ENCODE measurements at regions not wholly inside any gene's neighbourhood (a gene's known extent, or its start where the extent isn't known, plus 50 kb on each side); places are given as distances from the start of the nearest gene placed in this dataset.

DNA sequence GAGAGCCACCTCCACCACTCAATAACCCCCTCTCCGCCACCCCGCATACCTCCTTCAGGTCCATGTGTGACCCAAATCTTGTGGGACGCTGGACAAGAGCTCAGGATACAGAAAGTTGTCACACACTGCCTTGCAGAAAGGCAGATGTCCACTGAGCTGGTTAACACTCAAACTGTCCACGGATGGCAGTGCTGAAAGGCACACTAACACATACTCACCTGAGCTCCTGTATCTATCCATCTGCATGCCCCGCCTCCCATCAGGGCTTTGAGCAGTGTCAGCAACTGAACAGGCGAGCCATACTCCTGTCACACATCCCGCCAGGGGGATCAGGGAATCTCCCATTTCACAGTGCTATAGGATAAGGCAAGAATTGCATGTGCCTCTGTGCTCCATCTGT is 642.0 kb downstream of the GALC start:
- Histone ChIP-seq H3K9ac (ENCODE audit: low read depth in 2 of 2, low read length in 2 of 2) (no peak overlapping the region), H3K36me3 (no peaks in the 10 kb centered on the region), H3K27ac (no peak overlapping the region), H3K4me3 (no peak overlapping the region), H3K27me3 (no peaks in the 10 kb centered on the region), H3K9me3 (no peaks in the 10 kb centered on the region), H3K4me1 (no peaks in the 10 kb centered on the region)
- TF ChIP-seq, protein P1, sequence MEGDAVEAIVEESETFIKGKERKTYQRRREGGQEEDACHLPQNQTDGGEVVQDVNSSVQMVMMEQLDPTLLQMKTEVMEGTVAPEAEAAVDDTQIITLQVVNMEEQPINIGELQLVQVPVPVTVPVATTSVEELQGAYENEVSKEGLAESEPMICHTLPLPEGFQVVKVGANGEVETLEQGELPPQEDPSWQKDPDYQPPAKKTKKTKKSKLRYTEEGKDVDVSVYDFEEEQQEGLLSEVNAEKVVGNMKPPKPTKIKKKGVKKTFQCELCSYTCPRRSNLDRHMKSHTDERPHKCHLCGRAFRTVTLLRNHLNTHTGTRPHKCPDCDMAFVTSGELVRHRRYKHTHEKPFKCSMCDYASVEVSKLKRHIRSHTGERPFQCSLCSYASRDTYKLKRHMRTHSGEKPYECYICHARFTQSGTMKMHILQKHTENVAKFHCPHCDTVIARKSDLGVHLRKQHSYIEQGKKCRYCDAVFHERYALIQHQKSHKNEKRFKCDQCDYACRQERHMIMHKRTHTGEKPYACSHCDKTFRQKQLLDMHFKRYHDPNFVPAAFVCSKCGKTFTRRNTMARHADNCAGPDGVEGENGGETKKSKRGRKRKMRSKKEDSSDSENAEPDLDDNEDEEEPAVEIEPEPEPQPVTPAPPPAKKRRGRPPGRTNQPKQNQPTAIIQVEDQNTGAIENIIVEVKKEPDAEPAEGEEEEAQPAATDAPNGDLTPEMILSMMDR (IDR thresholded peaks at IDR 0.05) = no peak
- intact Hi-C loops (cut with DNase I) = no loop called here
- no peak for DNase-seq

DNA sequence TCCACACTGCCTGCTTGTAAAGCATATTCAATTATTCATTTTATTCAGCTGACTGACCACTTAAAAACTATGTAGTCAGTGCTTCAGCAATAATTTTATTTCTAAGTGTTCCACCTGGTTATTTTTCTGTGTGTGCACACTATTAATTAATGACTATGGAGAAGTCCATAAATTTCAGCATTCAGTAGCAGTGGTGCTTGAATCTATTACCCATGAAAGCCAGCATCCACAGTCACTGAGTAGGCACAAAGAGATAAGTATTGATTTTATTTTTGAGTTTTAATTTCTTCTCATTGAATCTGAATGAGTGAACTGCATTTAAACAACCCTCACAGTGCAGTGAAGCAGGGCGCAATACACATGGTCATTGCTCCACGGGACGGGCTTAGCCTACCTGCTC is 643.1 kb downstream of the GALC start:
- intact Hi-C loops (cut with DNase I) = no loop called here
- Histone ChIP-seq H3K9ac (ENCODE audit: low read depth in 2 of 2, low read length in 2 of 2) (no peak overlapping the region), H3K36me3 (no peaks in the 10 kb centered on the region), H3K4me1 (no peaks in the 10 kb centered on the region), H3K9me3 (no peaks in the 10 kb centered on the region), H3K27me3 (no peaks in the 10 kb centered on the region), H3K4me3 (no peak overlapping the region), H3K27ac (no peak overlapping the region)
- TF ChIP-seq, protein P1 (IDR thresholded peaks at IDR 0.05) = no peak
- no peak for DNase-seq

DNA sequence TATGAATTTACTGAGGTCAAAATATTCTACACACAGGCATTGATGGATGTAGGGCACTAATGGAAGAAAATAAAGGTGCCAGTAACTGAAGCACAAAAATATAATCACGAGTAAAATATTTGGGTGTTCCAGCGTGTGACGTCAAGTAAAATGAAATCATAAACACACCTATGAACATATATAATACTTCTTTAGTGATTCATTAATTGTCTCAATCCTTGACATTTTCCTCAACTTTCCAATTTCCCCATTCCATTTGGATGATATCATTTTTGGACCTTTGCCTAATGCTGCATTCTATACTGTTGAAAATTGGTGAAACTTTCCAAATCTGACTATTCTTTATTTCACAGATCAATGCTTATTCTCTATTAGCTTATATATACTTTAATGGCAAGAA is 649.3 kb downstream of the GALC start:
- H3K36me3 ChIP-seq = no peaks in the 10 kb centered on the region
- no peak overlapping the region for H3K27ac ChIP-seq
- intact Hi-C loops (cut with DNase I) = no loop called here
- H3K4me1 ChIP-seq = no peaks in the 10 kb centered on the region
- no peak for DNase-seq
- H3K9me3 ChIP-seq = no peaks in the 10 kb centered on the region
- no peaks in the 10 kb centered on the region for H3K27me3 ChIP-seq
- H3K4me3 ChIP-seq = no peak overlapping the region
- H3K9ac ChIP-seq (ENCODE audit: low read depth in 2 of 2, low read length in 2 of 2) = no peak overlapping the region
- TF ChIP-seq, protein P1 (IDR thresholded peaks at IDR 0.05) = no peak

DNA sequence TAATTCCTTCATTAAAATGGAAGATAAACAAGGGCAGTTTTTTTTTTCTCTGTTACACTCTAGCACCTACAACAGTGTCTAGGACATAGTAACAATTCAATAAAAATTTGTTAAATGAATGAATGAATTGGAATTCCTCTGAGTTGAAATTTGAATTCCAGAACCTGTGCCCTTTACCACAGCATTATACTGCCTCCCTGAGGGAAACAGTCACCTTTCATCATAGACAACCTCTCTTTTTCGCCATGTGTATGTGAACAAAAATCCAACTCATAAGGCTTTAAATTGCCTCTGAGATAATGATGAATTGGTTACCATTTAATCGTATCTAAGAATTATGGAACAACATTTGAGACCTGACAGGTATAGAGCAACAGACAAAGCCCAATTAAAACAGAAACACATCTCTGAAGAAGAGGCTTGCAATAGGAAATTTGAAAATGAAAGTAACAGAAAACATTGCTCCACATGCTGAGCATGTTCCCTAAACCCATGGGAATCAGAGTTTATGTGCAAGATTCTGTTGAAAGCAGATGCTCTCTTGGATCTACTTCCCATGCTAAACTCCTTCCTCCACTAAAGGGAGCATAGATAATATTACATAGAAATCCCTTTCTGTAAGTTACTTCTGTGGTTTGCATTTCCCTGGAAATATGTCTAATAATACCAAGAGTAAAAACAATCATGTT is 657.8 kb downstream of the GALC start:
- no peaks in the 10 kb centered on the region for H3K27me3 ChIP-seq
- no peak overlapping the region for H3K9ac ChIP-seq (ENCODE audit: low read depth in 2 of 2, low read length in 2 of 2)
- peaks cover 5% of the 10 kb centered on the region for H3K9me3 ChIP-seq
- intact Hi-C loops (cut with DNase I) = no loop called here
- DNase-seq = no peak
- H3K27ac ChIP-seq = no peak overlapping the region
- no peaks in the 10 kb centered on the region for H3K4me1 ChIP-seq
- no peak overlapping the region for H3K4me3 ChIP-seq
- TF ChIP-seq, protein P1 (IDR thresholded peaks at IDR 0.05) = no peak
- no peaks in the 10 kb centered on the region for H3K36me3 ChIP-seq

DNA sequence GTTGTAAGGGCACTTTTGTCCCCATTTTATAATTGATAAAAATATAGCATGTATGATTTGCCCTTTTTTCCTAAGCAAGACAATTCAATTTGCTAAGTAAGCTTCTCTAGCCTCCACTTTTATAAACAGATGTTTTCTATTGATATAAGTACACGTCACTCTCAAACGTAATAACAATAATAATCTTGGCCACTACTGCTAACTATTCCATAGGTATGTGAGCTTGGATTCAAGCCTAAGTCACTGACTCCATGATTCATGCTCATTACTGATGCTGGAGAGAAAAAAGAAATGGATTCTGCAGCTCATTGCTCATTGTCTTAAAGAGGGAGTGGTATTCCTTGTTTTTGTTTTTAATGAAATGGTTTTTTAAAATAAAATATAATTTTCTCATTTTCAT is 661.0 kb downstream of the GALC start:
- intact Hi-C loops (cut with DNase I) = no loop called here
- Histone ChIP-seq H3K4me1 (no peaks in the 10 kb centered on the region), H3K9me3 (peaks cover 5% of the 10 kb centered on the region), H3K27me3 (no peaks in the 10 kb centered on the region), H3K36me3 (no peaks in the 10 kb centered on the region), H3K4me3 (no peak overlapping the region), H3K27ac (no peak overlapping the region), H3K9ac (ENCODE audit: low read depth in 2 of 2, low read length in 2 of 2) (no peak overlapping the region)
- TF ChIP-seq, protein P1 (IDR thresholded peaks at IDR 0.05) = no peak
- no peak for DNase-seq

Measured in colonic mucosa (tissue), 4 donors.